Nephron (organoid): ENCODE measurements at regions not wholly inside any gene's neighbourhood (a gene's known extent, or its start where the extent isn't known, plus 50 kb on each side); places are given as distances from the start of the nearest gene placed in this dataset.

ENCODE experiments used
- H3K27ac Mint-ChIP-seq, 3 experiments: 2 replicates each; pipeline ENCODE4 v1.8.0; 2020; ENCODE audit warnings: mixed read lengths in 3 of 3, mild to moderate bottlenecking in 2 of 3, moderate library complexity in 1 of 3
- H3K27me3 Mint-ChIP-seq: 2 replicates; pipeline ENCODE4 v1.8.0; 2021; ENCODE audit warnings: low read depth, mild to moderate bottlenecking, moderate library complexity, mixed read lengths
- H3K36me3 Mint-ChIP-seq: 2 replicates; pipeline ENCODE4 v1.8.0; 2020; ENCODE audit warnings: low read depth, mixed read lengths
- H3K4me1 Mint-ChIP-seq: 2 replicates; pipeline ENCODE4 v1.8.0; 2020; ENCODE audit warnings: mixed read lengths
- H3K4me3 Mint-ChIP-seq, 3 experiments: 2 replicates each; pipeline ENCODE4 v1.8.0; 2020; ENCODE audit warnings: mild to moderate bottlenecking in 3 of 3, mixed read lengths in 3 of 3, moderate library complexity in 2 of 3
- H3K9me3 Mint-ChIP-seq: 2 replicates; pipeline ENCODE4 v1.8.0; 2020; ENCODE audit warnings: mixed read lengths
- TF ChIP-seq, protein P1 (sequence below), 3 experiments: fragments of 200-600 bp; sonication (generic); IDR thresholded peaks; one replicate each; pipeline ENCODE4 v1.5.0; 2021; ENCODE audit warnings: antibody characterized with exemption in 3 of 3; ENCODE audit not compliant: unreplicated experiment in 3 of 3

DNA sequence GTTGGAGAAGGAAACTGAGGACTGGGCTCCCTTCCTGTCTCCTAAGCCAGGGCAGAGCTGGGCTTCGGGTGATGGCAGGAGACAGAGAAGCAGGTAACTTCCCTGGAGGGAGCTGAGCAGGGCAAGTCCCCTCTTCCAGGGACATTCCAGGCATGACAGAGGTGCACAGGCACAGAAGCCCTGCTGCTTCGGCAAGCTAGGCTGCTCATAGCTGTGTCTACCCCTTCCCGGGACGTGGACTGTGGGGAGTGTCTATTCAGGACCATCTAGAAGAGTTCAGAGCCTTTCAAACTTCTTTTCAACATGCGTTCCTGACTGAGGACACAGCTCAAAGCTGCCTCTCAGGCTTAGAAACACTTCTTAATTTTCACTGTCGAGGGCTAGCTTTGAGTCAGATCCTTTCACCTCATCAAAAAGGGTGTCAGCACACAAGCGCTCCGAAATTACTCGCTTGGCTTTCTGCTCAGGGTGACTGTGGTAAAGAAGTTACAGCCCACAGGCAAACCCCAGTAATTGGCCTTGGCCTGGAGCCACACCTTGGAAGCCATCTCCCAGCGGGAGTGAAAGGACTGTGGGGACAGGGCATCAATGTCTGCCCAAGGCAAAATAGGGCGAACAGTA, 63.7 kb upstream of the STEAP1B start:
- no peak overlapping the region for H3K27ac Mint-ChIP-seq
- TF ChIP-seq, protein P1, sequence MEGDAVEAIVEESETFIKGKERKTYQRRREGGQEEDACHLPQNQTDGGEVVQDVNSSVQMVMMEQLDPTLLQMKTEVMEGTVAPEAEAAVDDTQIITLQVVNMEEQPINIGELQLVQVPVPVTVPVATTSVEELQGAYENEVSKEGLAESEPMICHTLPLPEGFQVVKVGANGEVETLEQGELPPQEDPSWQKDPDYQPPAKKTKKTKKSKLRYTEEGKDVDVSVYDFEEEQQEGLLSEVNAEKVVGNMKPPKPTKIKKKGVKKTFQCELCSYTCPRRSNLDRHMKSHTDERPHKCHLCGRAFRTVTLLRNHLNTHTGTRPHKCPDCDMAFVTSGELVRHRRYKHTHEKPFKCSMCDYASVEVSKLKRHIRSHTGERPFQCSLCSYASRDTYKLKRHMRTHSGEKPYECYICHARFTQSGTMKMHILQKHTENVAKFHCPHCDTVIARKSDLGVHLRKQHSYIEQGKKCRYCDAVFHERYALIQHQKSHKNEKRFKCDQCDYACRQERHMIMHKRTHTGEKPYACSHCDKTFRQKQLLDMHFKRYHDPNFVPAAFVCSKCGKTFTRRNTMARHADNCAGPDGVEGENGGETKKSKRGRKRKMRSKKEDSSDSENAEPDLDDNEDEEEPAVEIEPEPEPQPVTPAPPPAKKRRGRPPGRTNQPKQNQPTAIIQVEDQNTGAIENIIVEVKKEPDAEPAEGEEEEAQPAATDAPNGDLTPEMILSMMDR (IDR thresholded peaks at IDR 0.05; ENCODE audit: unreplicated experiment in 3 of 3), result no peak
- H3K36me3 Mint-ChIP-seq, result no peaks in the 10 kb centered on the region
- H3K4me3 Mint-ChIP-seq, result no peak overlapping the region
- peaks cover 40% of the 10 kb centered on the region for H3K4me1 Mint-ChIP-seq
- H3K27me3 Mint-ChIP-seq, result peaks cover 18% of the 10 kb centered on the region
- no peaks in the 10 kb centered on the region for H3K9me3 Mint-ChIP-seq

DNA sequence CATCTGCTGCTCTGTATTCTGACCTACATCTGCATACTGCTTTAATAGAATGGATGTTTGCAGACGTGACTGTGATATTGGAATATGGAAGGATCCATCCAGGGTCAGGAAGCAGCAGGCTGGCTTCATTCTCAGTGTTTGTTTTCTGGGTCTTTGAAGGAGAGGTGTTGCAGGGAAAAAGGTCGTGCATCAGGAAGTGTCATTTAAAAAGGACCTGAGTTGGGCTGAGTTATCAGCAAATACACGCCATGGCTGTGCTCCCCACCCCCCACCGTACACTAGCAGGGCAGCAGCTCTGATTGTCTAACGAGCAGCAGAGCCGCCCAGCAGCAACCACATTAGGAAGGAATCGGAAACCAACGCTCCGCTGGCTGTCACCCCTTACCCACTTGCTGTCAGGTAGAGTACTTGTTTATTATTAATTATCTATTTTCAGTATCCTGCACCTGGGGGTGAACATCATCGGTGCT, 63.1 kb upstream of the STEAP1B start:
- Mint-ChIP-seq H3K9me3 (no peaks in the 10 kb centered on the region), H3K27ac (peak overlapping the region; percentile 18 to 51 (median 32)), H3K4me3 (peak overlapping the region; percentile 2 to 7 (median 6)), H3K4me1 (peaks cover 40% of the 10 kb centered on the region), H3K36me3 (no peaks in the 10 kb centered on the region), H3K27me3 (peaks cover 18% of the 10 kb centered on the region)
- TF ChIP-seq, protein P1 (IDR thresholded peaks at IDR 0.05; ENCODE audit: unreplicated experiment in 3 of 3), result no peak

DNA sequence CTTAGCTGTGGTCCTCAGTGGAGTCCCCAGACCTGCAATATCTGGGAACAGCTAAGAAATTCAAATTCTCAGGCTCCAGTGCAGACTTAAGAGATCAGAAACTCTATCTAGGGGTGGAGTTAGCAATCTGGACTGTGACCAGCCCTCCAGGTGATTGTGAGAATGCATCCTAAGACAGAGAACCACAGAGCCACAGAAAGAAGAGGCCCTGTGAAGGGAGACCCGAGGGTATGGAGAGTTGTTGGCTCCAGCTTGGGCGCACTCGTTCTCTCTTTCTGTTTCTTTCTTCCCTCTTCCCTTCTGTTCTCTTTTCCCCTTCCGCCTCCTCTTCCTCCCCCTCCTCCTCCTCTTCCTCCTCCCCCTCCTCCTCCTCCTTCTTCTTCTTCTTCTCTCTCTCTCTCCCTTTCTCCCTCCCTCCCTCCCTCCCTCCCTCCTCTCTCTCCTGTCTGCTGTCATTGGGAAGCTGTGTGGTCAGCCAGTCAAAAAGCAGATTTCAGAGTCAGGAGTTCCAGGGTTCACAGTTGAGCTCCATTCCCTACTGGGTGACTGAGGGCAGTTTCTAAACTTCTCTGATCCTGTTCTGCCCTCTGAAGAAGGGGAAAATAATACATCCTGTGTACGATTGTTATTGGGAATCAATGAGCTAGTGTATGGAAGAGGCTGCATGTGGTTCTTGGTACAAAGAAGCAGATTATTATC, 62.1 kb upstream of the STEAP1B start:
- H3K4me3 Mint-ChIP-seq, result no peak overlapping the region
- peaks cover 16% of the 10 kb centered on the region for H3K27me3 Mint-ChIP-seq
- TF ChIP-seq, protein P1 (IDR thresholded peaks at IDR 0.05; ENCODE audit: unreplicated experiment in 3 of 3), result no peak
- no peaks in the 10 kb centered on the region for H3K9me3 Mint-ChIP-seq
- peaks cover 40% of the 10 kb centered on the region for H3K4me1 Mint-ChIP-seq
- peak overlapping the region; percentile 86 to 94 (median 91) for H3K27ac Mint-ChIP-seq
- H3K36me3 Mint-ChIP-seq, result no peaks in the 10 kb centered on the region

DNA sequence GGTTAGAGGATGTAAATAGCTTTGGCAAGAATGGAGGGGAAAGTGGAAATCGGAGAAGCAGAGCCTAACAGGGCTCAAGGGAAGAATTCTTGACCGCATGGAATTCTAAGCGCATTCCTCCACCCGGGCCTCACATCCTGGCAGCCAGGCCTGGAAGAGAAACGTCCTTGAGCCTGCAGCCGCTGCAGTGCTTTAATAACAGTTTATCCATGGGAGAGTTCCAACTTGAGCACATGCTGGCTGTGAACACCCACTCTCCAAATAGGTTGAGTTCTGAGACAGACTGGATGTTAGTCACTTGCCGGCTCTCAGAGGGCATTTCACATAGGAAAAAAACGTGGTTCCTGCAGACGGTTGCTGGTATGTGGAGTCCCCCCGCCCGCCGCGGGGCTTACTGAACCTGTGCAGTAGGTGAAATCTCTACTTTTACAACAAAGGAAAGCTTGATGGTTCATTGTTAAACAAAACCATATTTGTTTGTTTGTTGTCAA, 61.4 kb upstream of the STEAP1B start:
- H3K36me3 Mint-ChIP-seq, result no peaks in the 10 kb centered on the region
- TF ChIP-seq, protein P1 (IDR thresholded peaks at IDR 0.05; ENCODE audit: unreplicated experiment in 3 of 3), result no peak
- H3K27me3 Mint-ChIP-seq, result peaks cover 12% of the 10 kb centered on the region
- H3K4me1 Mint-ChIP-seq, result peaks cover 40% of the 10 kb centered on the region
- no peaks in the 10 kb centered on the region for H3K9me3 Mint-ChIP-seq
- peak overlapping the region; percentile 14 to 40 (median 32) for H3K4me3 Mint-ChIP-seq
- peak overlapping the region; percentile 86 to 94 (median 91) for H3K27ac Mint-ChIP-seq

DNA sequence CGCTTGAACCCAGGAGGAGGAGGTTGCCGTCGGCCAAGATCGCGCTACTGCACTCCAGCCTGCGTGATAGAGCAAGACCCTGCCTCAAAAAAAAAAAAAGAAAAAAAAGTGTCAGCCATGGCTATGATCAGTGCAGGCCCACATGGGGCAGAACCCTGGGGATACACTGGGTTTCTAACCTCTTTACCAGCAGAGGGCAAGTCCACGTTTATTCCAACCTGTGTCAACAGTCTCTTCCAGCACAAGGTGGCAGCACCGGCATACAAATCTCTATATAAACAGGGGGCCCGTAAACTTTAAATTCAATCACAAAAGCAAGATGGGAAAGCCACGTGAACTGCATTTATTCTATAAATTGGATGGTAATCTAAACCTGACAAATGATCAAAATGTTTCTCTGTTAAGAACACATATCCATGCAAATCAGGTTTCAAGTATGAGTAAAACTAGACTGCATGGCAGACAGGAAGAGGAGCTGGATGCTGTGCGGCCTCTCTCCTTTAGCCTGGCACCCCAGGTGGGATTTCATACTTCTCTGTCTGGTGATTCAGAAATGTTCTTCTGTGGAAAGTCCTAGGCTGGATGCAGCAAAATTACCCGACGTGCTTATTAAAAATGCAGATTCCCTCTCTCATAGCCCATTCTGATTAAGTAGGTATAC, 60.0 kb upstream of the STEAP1B start:
- H3K9me3 Mint-ChIP-seq, result no peaks in the 10 kb centered on the region
- TF ChIP-seq, protein P1 (IDR thresholded peaks at IDR 0.05; ENCODE audit: unreplicated experiment in 3 of 3), result peak; percentile 93 to 96 (median 94)
- no peaks in the 10 kb centered on the region for H3K36me3 Mint-ChIP-seq
- H3K4me1 Mint-ChIP-seq, result peaks cover 28% of the 10 kb centered on the region
- no peak overlapping the region for H3K4me3 Mint-ChIP-seq
- H3K27me3 Mint-ChIP-seq, result peaks cover 14% of the 10 kb centered on the region
- H3K27ac Mint-ChIP-seq, result peak overlapping the region; percentile 29 to 71 (median 37)
